ENCODE measurements at regions not wholly inside any gene's neighbourhood (a gene's known extent, or its start where the extent isn't known, plus 50 kb on each side); places are given as distances from the start of the nearest gene placed in this dataset.

DNA sequence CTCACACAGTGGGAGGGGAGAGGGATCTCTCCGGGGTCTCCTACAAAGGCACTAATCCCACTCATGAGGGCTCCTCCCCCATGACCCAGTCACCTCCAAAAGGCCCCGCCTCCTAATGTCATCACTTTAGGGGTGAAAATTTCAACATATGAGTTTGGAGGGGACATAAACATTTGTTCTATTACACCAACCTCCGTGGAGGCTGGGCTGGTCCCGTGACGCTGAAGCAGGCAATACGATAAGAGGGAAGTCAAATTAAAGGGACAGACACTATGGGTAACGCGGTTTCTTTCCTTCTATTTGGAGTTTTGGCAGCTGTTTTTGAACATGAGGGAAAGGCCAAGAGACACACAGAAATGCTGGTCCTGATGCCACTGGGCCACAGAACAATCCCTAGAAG lies 175.7 kb upstream of the VASH1 start:
- TF ChIP-seq CTCF (IDR thresholded peaks at IDR 0.05): no peak
- TF ChIP-seq POLR2AphosphoS5 (IDR thresholded peaks at IDR 0.05): no peak
- no peak for TF ChIP-seq EP300 (IDR thresholded peaks at IDR 0.05)

Data from suprapubic skin (tissue), 4 donors.